MM.1S (cell line): ENCODE measurements at regions not wholly inside any gene's neighbourhood (a gene's known extent, or its start where the extent isn't known, plus 50 kb on each side); places are given as distances from the start of the nearest gene placed in this dataset.

Experiments used
- CTCF ChIP-seq: fragments of 300-600 bp; sonication (generic); IDR thresholded peaks from 2 replicates; pipeline ENCODE4 v1.5.1; 2016; ENCODE audit warnings: antibody characterized with exemption, low read length, mixed read lengths
- EZH2 ChIP-seq: fragments of 300-600 bp; sonication (generic); optimal IDR thresholded peaks from 2 replicates; pipeline ENCODE3; 2017; ENCODE audit warnings: low read depth, mild to moderate bottlenecking, antibody characterized with exemption, low read length, mixed read lengths
- EZH2phosphoT487 ChIP-seq: fragments of 300-600 bp; sonication (generic); IDR thresholded peaks from 2 replicates; pipeline ENCODE4 v1.6.1; 2018; ENCODE audit warnings: antibody characterized with exemption, low read length

GRCh38 chr6:106802139-106802538 lies 172.4 kb downstream of the CD24 start:
- TF ChIP-seq CTCF (no peak), EZH2phosphoT487 (no peak), EZH2 (no peak)
